Brain microvascular endothelial cell (primary cell): ENCODE measurements at regions not wholly inside any gene's neighbourhood (a gene's known extent, or its start where the extent isn't known, plus 50 kb on each side); places are given as distances from the start of the nearest gene placed in this dataset.

Experiments used
- DNase-seq: peaks from one replicate; pipeline ENCODE4 v3.0.0-alpha.2; 2020
- H3K27ac ChIP-seq: fragments of 250-450 bp; sonication (Bioruptor Pico); 2 replicates; pipeline ENCODE4 v1.5.1; 2020; ENCODE audit warnings: mild to moderate bottlenecking, moderate library complexity
- H3K27me3 ChIP-seq: fragments of 250-450 bp; sonication (Bioruptor Pico); replicated peaks from 2 replicates; pipeline ENCODE4 v1.5.1; 2020; ENCODE audit warnings: mild to moderate bottlenecking
- H3K36me3 ChIP-seq: fragments of 250-450 bp; sonication (Bioruptor Pico); replicated peaks from 2 replicates; pipeline ENCODE4 v1.5.1; 2020; ENCODE audit warnings: mild to moderate bottlenecking
- H3K4me3 ChIP-seq: 2 replicates; pipeline ENCODE4 v1.5.1; 2011; ENCODE audit warnings: low read depth, mild to moderate bottlenecking, control low read depth, low read length, moderate library complexity
- CTCF ChIP-seq: IDR thresholded peaks from 2 replicates; pipeline ENCODE4 v1.5.1; 2011; ENCODE audit warnings: low read depth, mild to moderate bottlenecking, moderate library complexity, low read length, control low read depth, inconsistent platforms; ENCODE audit errors: missing control alignments
- in situ Hi-C: cut with HindIII; loops from 2 replicates; pipeline ENCODE4 v1.10.0; 2017; ENCODE audit warnings: low sequenced_read_pairs, low pct_ligation_motif_present

DNA sequence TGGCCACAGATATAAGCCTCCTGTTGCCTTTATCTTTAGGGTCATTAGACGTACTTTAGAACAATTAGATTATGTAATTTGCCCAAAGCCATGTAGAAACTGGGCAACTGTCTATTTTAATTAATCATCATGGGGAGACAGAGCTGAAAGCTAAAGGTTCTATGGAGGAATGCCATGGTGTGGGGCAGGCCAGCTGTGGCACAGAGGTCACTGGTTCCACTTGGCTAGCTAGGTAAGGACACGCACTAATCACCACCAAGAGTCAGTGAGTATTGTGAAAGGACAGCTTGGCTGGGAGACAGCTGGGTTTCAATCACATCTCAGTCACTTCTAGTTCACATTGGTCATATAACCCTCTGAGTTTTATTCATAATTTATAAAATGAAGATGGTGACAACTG is 81.7 kb downstream of the HMHB1 start:
- no peaks in the 10 kb centered on the region for H3K27me3 ChIP-seq
- H3K27ac ChIP-seq = no peak overlapping the region
- no peaks in the 10 kb centered on the region for H3K36me3 ChIP-seq
- no peak overlapping the region for H3K4me3 ChIP-seq
- no peak for TF ChIP-seq CTCF
- no peak for DNase-seq
- in situ Hi-C loops = no loop called here

DNA sequence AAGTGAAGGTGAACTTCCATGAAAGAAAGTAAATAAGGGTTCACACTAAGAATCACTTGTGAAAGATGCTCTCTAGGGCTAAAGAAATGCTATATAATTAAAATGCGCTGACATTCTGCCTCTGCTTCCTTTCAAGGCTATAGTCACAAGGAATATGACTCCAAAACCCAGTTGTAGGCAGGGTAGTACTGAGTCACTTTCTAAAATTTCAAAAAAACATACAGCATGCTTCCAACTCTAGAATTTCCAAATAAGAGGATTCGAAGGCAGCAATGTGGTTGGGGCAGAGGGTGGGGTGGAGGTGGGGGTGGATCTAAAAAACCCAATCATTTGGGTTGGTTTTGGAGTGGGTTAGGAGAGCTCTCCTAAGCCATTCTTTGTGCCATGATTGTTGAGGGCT is 84.6 kb downstream of the HMHB1 start:
- in situ Hi-C loops = no loop called here
- no peak for DNase-seq
- Histone ChIP-seq H3K4me3 (no peak overlapping the region), H3K36me3 (no peaks in the 10 kb centered on the region), H3K27ac (peak overlapping the region; percentile 38), H3K27me3 (no peaks in the 10 kb centered on the region)
- no peak for TF ChIP-seq CTCF

DNA sequence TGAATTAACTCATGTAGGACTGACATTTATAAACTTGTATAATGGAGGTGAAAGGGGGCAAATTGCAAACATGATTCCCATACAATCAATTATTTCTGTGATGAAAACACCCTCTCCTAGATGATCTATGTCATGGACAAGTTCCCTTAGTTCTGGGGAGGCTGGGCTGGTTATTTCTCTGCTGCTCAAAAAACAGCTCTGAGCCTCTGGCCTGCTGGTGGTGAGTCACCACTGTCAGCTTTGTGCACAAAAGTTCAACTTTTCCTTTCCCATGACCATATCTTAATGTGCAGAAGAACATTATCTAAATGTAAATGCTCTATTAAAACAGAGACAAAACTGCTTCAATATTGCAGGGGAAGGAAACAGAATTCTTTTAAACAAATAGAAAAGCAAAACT is 85.0 kb downstream of the HMHB1 start:
- peak; percentile 77 for DNase-seq
- Histone ChIP-seq H3K36me3 (no peaks in the 10 kb centered on the region), H3K27ac (peak overlapping the region; percentile 38), H3K4me3 (no peak overlapping the region), H3K27me3 (no peaks in the 10 kb centered on the region)
- no peak for TF ChIP-seq CTCF
- in situ Hi-C loops = no loop called here

- in situ Hi-C loops = no loop called here
- Histone ChIP-seq H3K36me3 (no peaks in the 10 kb centered on the region), H3K4me3 (no peak overlapping the region), H3K27ac (no peak overlapping the region), H3K27me3 (no peaks in the 10 kb centered on the region)
- no peak for DNase-seq
- TF ChIP-seq CTCF = no peak
These were observed 86.4 kb downstream of the HMHB1 start for GRCh38 chr5:143898381-143898780.

DNA sequence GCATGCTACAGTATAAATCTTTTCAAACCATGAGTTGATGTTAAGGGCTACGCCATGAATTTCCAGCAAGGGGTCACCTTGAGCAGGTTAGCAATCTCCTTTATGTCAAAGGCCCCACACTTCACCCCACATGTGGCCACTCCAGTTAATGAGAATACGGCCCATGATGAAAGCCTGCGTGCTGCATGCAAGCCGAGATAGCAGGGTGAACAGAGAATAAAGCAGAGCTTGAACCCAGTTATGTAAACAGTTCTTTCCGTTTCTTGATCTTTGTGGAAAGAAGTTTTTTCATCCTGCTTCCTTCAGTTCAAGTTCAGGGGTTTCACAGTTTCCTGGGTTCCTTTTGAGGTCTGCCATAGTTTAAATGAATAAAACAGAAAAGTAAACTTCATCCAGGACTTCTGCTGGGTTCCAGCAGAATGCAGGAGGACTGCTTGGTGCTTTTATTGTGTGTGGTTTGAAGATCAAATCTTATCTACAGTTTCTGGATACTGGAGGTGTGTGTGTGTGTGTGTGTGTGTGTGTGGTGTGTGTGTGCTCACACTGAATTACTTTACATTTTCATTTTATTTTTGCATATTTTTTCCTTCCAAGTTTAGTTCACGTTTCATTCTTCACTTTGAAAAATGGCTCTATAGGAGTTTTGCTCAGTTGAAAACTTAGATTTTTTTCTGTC is 87.1 kb downstream of the HMHB1 start:
- Histone ChIP-seq H3K27me3 (no peaks in the 10 kb centered on the region), H3K36me3 (no peaks in the 10 kb centered on the region), H3K27ac (no peak overlapping the region), H3K4me3 (no peak overlapping the region)
- DNase-seq = no peak
- in situ Hi-C loops = no loop called here
- TF ChIP-seq CTCF = no peak

DNA sequence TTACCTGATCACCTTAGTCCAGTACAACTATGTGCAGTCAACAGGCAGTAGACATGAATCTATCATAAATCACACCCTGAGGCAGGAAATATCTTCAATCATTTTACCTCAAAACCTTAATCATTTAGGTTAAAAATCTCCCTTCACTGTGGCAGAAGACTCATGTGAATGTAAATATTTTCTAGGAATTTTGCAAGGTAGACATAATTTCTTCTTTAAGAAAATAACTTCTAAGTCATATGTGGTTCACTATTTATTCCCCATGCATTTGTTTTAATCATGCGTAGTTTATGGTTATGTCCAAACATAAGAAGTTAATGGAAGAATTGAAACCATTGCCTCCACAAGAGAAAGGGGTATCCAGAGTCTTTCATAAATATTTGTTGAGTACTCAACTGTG is 97.0 kb downstream of the HMHB1 start:
- Histone ChIP-seq H3K36me3 (no peaks in the 10 kb centered on the region), H3K4me3 (no peak overlapping the region), H3K27me3 (no peaks in the 10 kb centered on the region), H3K27ac (no peak overlapping the region)
- in situ Hi-C loops = no loop called here
- DNase-seq = no peak
- TF ChIP-seq CTCF = no peak
